Limb (tissue), 2 donors: ENCODE measurements at regions not wholly inside any gene's neighbourhood (a gene's known extent, or its start where the extent isn't known, plus 50 kb on each side); places are given as distances from the start of the nearest gene placed in this dataset.

Experiments
- DNase-seq, 2 donors: peaks; one replicate each; pipeline ENCODE4 v3.0.0-alpha.2; 2016; ENCODE audit errors: extremely low spot score in 2 of 2

- no peak for DNase-seq
Measured at GRCh38 chr6:170162775-170163404, 128.0 kb downstream of the DLL1 start.

- no peak for DNase-seq
Measured at GRCh38 chr6:170162011-170162774, 128.7 kb downstream of the DLL1 start.

- DNase-seq, result no peak
Measured at GRCh38 chr6:170160628-170161611, 130.0 kb downstream of the DLL1 start.

GRCh38 chr6:170160031-170160627, 130.7 kb downstream of the DLL1 start:
- no peak for DNase-seq

GRCh38 chr6:170159022-170159965, 131.6 kb downstream of the DLL1 start:
- no peak for DNase-seq

- no peak for DNase-seq
Measured at GRCh38 chr6:170158296-170159021, 132.4 kb downstream of the DLL1 start.

GRCh38 chr6:170157567-170158218, 133.2 kb downstream of the DLL1 start:
- no peak for DNase-seq

- DNase-seq, result no peak
Measured at GRCh38 chr6:170156448-170157375, 134.2 kb downstream of the DLL1 start.

- DNase-seq, result no peak
Measured at GRCh38 chr6:170155464-170156196, 135.2 kb downstream of the DLL1 start.

GRCh38 chr6:170153436-170154319, 137.2 kb downstream of the DLL1 start:
- no peak for DNase-seq

GRCh38 chr6:170152989-170153388, 137.9 kb downstream of the DLL1 start:
- peak in 1 of 2 donors; percentile 75 for DNase-seq

GRCh38 chr6:170152124-170152926, 138.6 kb downstream of the DLL1 start:
- peak in 1 of 2 donors; percentile 53 for DNase-seq

- no peak for DNase-seq
Measured at GRCh38 chr6:170151804-170152123, 139.1 kb downstream of the DLL1 start.

GRCh38 chr6:170151321-170151771, 139.5 kb downstream of the DLL1 start:
- DNase-seq, result peak in 1 of 2 donors; percentile 41

GRCh38 chr6:170150590-170150945, 140.3 kb downstream of the DLL1 start:
- no peak for DNase-seq
